SIG-M5 treated with dmso at 0.1 percent for 504 hours (cell line): ENCODE measurements at regions not wholly inside any gene's neighbourhood (a gene's known extent, or its start where the extent isn't known, plus 50 kb on each side); places are given as distances from the start of the nearest gene placed in this dataset.

Experiments used
- DNase-seq: peaks from one replicate; lab custom pipeline; 2025; ENCODE audit not compliant: unreplicated experiment; lab: John Stamatoyannopoulos, UW

- DNase-seq, result no peak
These were observed 55.8 kb downstream of the KCNE4 start for GRCh38 chr2:223107825-223108224.

- DNase-seq, result no peak
These were observed 56.5 kb downstream of the KCNE4 start for GRCh38 chr2:223108351-223109050.

- DNase-seq, result no peak
These were observed 57.4 kb downstream of the KCNE4 start for GRCh38 chr2:223109341-223109740.

- no peak for DNase-seq
These were observed 61.2 kb downstream of the KCNE4 start for GRCh38 chr2:223113161-223113560.

GRCh38 chr2:223114170-223114569, 62.2 kb downstream of the KCNE4 start:
- no peak for DNase-seq

- no peak for DNase-seq
These were observed 62.9 kb downstream of the KCNE4 start for GRCh38 chr2:223114917-223115316.

GRCh38 chr2:223117533-223117932, 65.5 kb downstream of the KCNE4 start:
- DNase-seq, result no peak

GRCh38 chr2:223121283-223121682, 69.3 kb downstream of the KCNE4 start:
- no peak for DNase-seq

- DNase-seq, result no peak
These were observed 70.8 kb downstream of the KCNE4 start for GRCh38 chr2:223122781-223123180.

GRCh38 chr2:223123855-223124610, 72.0 kb downstream of the KCNE4 start:
- no peak for DNase-seq

GRCh38 chr2:223141606-223142005, 89.6 kb downstream of the KCNE4 start:
- no peak for DNase-seq

GRCh38 chr2:223142118-223142517, 90.1 kb downstream of the KCNE4 start:
- DNase-seq, result no peak

GRCh38 chr2:223147431-223147830, 95.4 kb downstream of the KCNE4 start:
- no peak for DNase-seq

- no peak for DNase-seq
These were observed 96.5 kb downstream of the KCNE4 start for GRCh38 chr2:223148516-223148915.

GRCh38 chr2:223155956-223156355, 104.0 kb downstream of the KCNE4 start:
- DNase-seq, result no peak

- no peak for DNase-seq
These were observed 110.0 kb downstream of the KCNE4 start for GRCh38 chr2:223161873-223162458.

GRCh38 chr2:223165423-223166214, 113.6 kb downstream of the KCNE4 start:
- DNase-seq, result no peak

GRCh38 chr2:223166215-223166493, 114.2 kb downstream of the KCNE4 start:
- no peak for DNase-seq

GRCh38 chr2:223166983-223167650, 115.1 kb downstream of the KCNE4 start:
- no peak for DNase-seq

- DNase-seq, result no peak
These were observed 118.0 kb downstream of the KCNE4 start for GRCh38 chr2:223169830-223170605.
